NT2/D1 (cell line): ENCODE measurements at regions not wholly inside any gene's neighbourhood (a gene's known extent, or its start where the extent isn't known, plus 50 kb on each side); places are given as distances from the start of the nearest gene placed in this dataset.
"Not testable (repeated sequence)": the region's sequence is repeated elsewhere in the genome, so short reads cannot be mapped to it uniquely, and the experiment has no call there.

Experiments
- SUZ12 ChIP-seq: IDR thresholded peaks from 2 replicates; pipeline ENCODE4 v1.6.1; 2011; ENCODE audit not compliant: insufficient read length, insufficient read depth; ENCODE audit errors: extremely low read depth
- YY1 ChIP-seq: IDR thresholded peaks from 2 replicates; pipeline ENCODE4 v1.6.1; 2011; ENCODE audit not compliant: insufficient read length, insufficient read depth
- ZNF274 ChIP-seq: IDR thresholded peaks from 2 replicates; pipeline ENCODE4 v1.6.1; 2011; ENCODE audit warnings: mild to moderate bottlenecking, low read depth, low read length

DNA sequence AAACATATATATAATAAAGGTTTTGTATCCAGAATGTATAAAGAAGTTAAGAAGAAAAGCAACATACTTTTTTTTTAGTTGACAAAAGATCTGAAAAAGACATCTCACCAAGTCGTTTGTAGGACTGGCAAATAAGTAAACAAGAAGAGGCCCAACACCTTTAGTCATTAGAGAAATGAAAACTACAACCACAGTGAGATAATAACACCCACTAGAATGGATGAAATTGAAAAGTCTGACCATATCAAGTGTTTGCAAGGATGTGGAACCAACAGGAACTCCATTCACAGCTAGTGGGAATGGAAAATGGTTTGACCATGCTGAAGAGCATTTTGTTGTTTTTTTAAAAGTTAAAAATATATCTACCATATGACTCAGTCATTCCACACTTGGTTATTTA is 54.0 kb upstream of the PLGLB2 start:
- not testable (repeated sequence) for TF ChIP-seq YY1, SUZ12, ZNF274
